HCT116 (cell line): ENCODE measurements at regions not wholly inside any gene's neighbourhood (a gene's known extent, or its start where the extent isn't known, plus 50 kb on each side); places are given as distances from the start of the nearest gene placed in this dataset.
A peak's percentile ranks its signal among the peaks of the same experiment; 100 is the strongest.

Experiments
- ATAC-seq: fragments of 200-7000 bp; cut with Tn5 transposase; 2 replicates; pipeline ENCODE4 v1.9.1; 2020; ENCODE audit warnings: mild to moderate bottlenecking, moderate library complexity
- BruUV-seq: library from RNA; stranded (reverse); fragments of 400-500 nt; replicated peaks from 2 replicates; lab custom pipeline; 2021; lab: Mats Ljungman, UMichigan
- CTCF ChIA-PET: fragments of 300-600 bp; sonication (Branson Sonifier 250); formaldehyde crosslinking; loops from one replicate; lab custom pipeline; 2021; ENCODE audit warnings: antibody characterized with exemption; lab: Charles Lee
- POLR2A ChIA-PET: fragments of 300-600, 350-600 bp; sonication (Branson Sonifier 250); formaldehyde crosslinking; loops from one replicate; lab custom pipeline; 2021; ENCODE audit warnings: antibody characterized with exemption; lab: Charles Lee
- RAD21 ChIA-PET, 2 experiments: fragments of 300-600 bp; sonication (Branson Sonifier 250); formaldehyde crosslinking; loops; one replicate each; lab custom pipeline; 2023; ENCODE audit warnings: low total read pairs in 2 of 2; ENCODE audit not compliant: uncharacterized antibody in 2 of 2, unreplicated experiment in 2 of 2, low non-redundant PET in 1 of 2; lab: Charles Lee
- DNase-seq: peaks from one replicate; pipeline ENCODE4 v3.0.0-alpha.2; 2010; ENCODE audit warnings: low read depth, low spot score
- H2AFZ ChIP-seq: fragments of 200-600 bp; shearing (Covaris generic), sonication (generic); 2 replicates; pipeline ENCODE4 v1.6.1; 2017; ENCODE audit warnings: low read depth, mixed run types, mixed read lengths, antibody characterized with exemption, low read length; ENCODE audit not compliant: poor library complexity, severe bottlenecking
- H3K27ac ChIP-seq: 2 replicates; pipeline ENCODE4 v1.5.1; 2012; ENCODE audit warnings: low read depth, low read length
- H3K27me3 ChIP-seq: fragments of 200-600 bp; sonication (generic); 2 replicates; pipeline ENCODE4 v1.6.1; 2016; ENCODE audit warnings: mixed run types, low read length, mixed read lengths; ENCODE audit not compliant: insufficient read depth
- H3K36me3 ChIP-seq, 2 experiments: fragments of 200-500 bp in 1 of 2; fragments of 200-600 bp in 1 of 2; sonication (Bioruptor generic) in 1 of 2; sonication (generic) in 1 of 2; 2 replicates each; pipeline versions ENCODE4 v1.5.1 to v1.6.1; 2014 to 2016; ENCODE audit warnings: low read length in 2 of 2, inconsistent platforms in 1 of 2, mixed read lengths in 1 of 2, mixed run types in 1 of 2; ENCODE audit not compliant: insufficient read depth in 2 of 2, control insufficient read depth in 1 of 2
- H3K4me1 ChIP-seq, 2 experiments: fragments of 200-600 bp in 1 of 2; sonication (generic) in 1 of 2; 2 replicates each; pipeline versions ENCODE4 v1.5.1 to v1.6.1; 2012 to 2017; ENCODE audit warnings: low read length in 2 of 2, inconsistent platforms in 1 of 2, mild to moderate bottlenecking in 1 of 2, mixed read lengths in 1 of 2, mixed run types in 1 of 2, moderate library complexity in 1 of 2; ENCODE audit not compliant: insufficient read depth in 2 of 2, control insufficient read depth in 1 of 2
- H3K4me2 ChIP-seq: fragments of 200-600 bp; sonication (generic); 2 replicates; pipeline ENCODE4 v1.6.1; 2017; ENCODE audit warnings: mixed run types, low read length, mixed read lengths
- H3K4me3 ChIP-seq, 2 experiments: fragments of 200-600 bp in 1 of 2; sonication (generic) in 1 of 2; replicated peaks in 1 of 2; 2 replicates each; pipeline ENCODE4 v1.5.1; 2011 to 2016; ENCODE audit warnings: low read length in 2 of 2, control low read depth in 1 of 2, low read depth in 1 of 2, mild to moderate bottlenecking in 1 of 2, mixed read lengths in 1 of 2, mixed run types in 1 of 2
- H3K79me2 ChIP-seq: fragments of 200-600 bp; sonication (generic); 2 replicates; pipeline ENCODE4 v1.6.1; 2017; ENCODE audit warnings: mild to moderate bottlenecking, mixed run types, low read length, moderate library complexity, mixed read lengths; ENCODE audit not compliant: insufficient read depth
- H3K9ac ChIP-seq: fragments of 200-600 bp; sonication (generic); 2 replicates; pipeline ENCODE4 v1.6.1; 2016; ENCODE audit warnings: low read length, mixed read lengths
- H3K9me2 ChIP-seq: fragments of 200-600 bp; sonication (generic), shearing (Covaris generic); 2 replicates; pipeline ENCODE4 v1.6.1; 2017; ENCODE audit warnings: mixed run types, mild to moderate bottlenecking, moderate library complexity; ENCODE audit not compliant: insufficient read depth
- H3K9me3 ChIP-seq, 2 experiments: fragments of 200-500 bp in 1 of 2; fragments of 200-600 bp in 1 of 2; sonication (Bioruptor generic) in 1 of 2; sonication (generic) in 1 of 2; 2 replicates each; pipeline ENCODE4 v1.6.1; 2014 to 2017; ENCODE audit warnings: low read length in 2 of 2, mixed read lengths in 2 of 2, inconsistent platforms in 1 of 2, low read depth in 1 of 2, mild to moderate bottlenecking in 1 of 2, mixed run types in 1 of 2, moderate library complexity in 1 of 2; ENCODE audit not compliant: control insufficient read depth in 1 of 2, insufficient read depth in 1 of 2
- H4K20me1 ChIP-seq: fragments of 200-600 bp; sonication (generic), shearing (Covaris generic); 2 replicates; pipeline ENCODE4 v1.6.1; 2017; ENCODE audit warnings: mixed run types, mild to moderate bottlenecking, moderate library complexity; ENCODE audit not compliant: insufficient read depth
- CBX3 ChIP-seq: IDR thresholded peaks from 2 replicates; pipeline ENCODE4 v1.6.1; 2012; ENCODE audit warnings: low read depth
- CEBPB ChIP-seq: IDR thresholded peaks from 2 replicates; pipeline ENCODE4 v1.6.1; 2012; ENCODE audit warnings: low read depth
- JUND ChIP-seq: IDR thresholded peaks from 2 replicates; pipeline ENCODE4 v1.6.1; 2012
- RAD21 ChIP-seq: IDR thresholded peaks from 2 replicates; pipeline ENCODE4 v1.6.1; 2012; ENCODE audit warnings: low read depth, mild to moderate bottlenecking
- intact Hi-C: fragments of 100-400 bp; cut with micrococcal nuclease; formaldehyde crosslinking; loops from 2 replicates; pipeline ENCODE4 v1.10.0; 2022
- TF ChIP-seq, protein P1 (sequence below), 3 experiments: fragments of 200-600 bp in 1 of 3; sonication (generic) in 1 of 3; IDR thresholded peaks in 2 of 3; conservative IDR thresholded peaks in 1 of 3; 2 replicates each; pipeline ENCODE4 v1.5.1; 2012 to 2017; ENCODE audit warnings: low read depth in 2 of 3, low read length in 2 of 3, antibody characterized with exemption in 1 of 3, borderline replicate concordance in 1 of 3, control low read depth in 1 of 3, mild to moderate bottlenecking in 1 of 3, mixed read lengths in 1 of 3, mixed run types in 1 of 3, moderate library complexity in 1 of 3; ENCODE audit not compliant: insufficient read depth in 1 of 3

DNA sequence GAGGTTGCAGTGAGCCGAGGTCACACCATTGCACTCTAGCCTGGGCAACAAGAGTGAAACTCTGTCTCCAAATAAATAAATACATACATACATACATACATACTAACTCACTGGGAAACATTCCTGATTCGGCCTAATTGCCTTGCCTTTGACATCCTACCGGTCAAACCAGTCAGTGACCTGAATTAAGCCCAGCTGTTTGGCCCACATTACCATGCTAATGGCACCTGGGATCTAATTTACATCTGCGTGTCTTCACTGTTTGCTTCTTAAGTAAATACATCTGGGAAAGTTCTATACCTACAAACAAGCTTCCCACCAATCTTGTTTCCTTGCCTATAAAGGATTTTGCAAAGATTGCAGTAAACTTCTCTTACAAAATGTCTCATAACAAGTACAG is 230.2 kb upstream of the ZC3H15 start:
- ATAC-seq: no peak
- Histone ChIP-seq H3K4me2 (no peak overlapping the region), H3K9me2 (no peaks in the 10 kb centered on the region), H4K20me1 (no peaks in the 10 kb centered on the region), H3K27ac (no peak overlapping the region), H3K9ac (no peak overlapping the region), H3K79me2 (no peaks in the 10 kb centered on the region), H3K9me3 (no peaks in the 10 kb centered on the region), H3K4me1 (no peaks in the 10 kb centered on the region), H3K36me3 (no peaks in the 10 kb centered on the region), H2AFZ (no peak overlapping the region), H3K4me3 (no peak overlapping the region), H3K27me3 (no peaks in the 10 kb centered on the region)
- no TSS peak for BruUV-seq
- DNase-seq: no peak
- POLR2A ChIA-PET: no interaction called here
- TF ChIP-seq CBX3: no peak
- CTCF ChIA-PET: no interaction called here
- RAD21 ChIA-PET: no interaction called here
- intact Hi-C loops: loop anchor here (1.0 to 10.0 kb wide), 6 partner anchors 281 to 1048 kb away; no protein-coding TSS in a partner anchor

DNA sequence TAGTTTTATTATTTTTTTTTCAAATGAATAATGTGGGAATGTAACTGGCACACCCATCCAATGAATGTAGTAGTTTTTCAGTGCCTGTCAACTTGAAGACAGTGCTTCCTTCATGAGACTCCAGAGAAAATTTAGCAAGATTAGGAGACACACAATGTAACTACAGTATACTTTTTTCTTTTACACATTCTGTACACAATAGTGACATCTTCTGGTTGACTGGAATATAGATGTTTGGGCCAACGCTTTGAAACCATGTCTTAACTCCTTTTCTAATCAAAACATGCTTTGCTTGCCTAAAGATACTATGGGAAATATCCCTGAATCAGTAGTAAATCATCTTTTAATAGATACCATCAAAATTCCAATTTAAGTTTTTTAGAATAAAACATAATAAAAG is 229.5 kb upstream of the ZC3H15 start:
- Histone ChIP-seq H3K9me2 (no peaks in the 10 kb centered on the region), H3K79me2 (no peaks in the 10 kb centered on the region), H4K20me1 (no peaks in the 10 kb centered on the region), H3K4me1 (no peaks in the 10 kb centered on the region), H3K27me3 (no peaks in the 10 kb centered on the region), H3K4me2 (no peak overlapping the region), H2AFZ (no peak overlapping the region), H3K9ac (no peak overlapping the region), H3K27ac (no peak overlapping the region), H3K36me3 (no peaks in the 10 kb centered on the region), H3K9me3 (no peaks in the 10 kb centered on the region), H3K4me3 (no peak overlapping the region)
- DNase-seq: peak; percentile 29
- no TSS peak for BruUV-seq
- intact Hi-C loops: loop anchor here (1.0 to 10.0 kb wide), 6 partner anchors 282 to 1048 kb away; no protein-coding TSS in a partner anchor
- TF ChIP-seq CBX3 (no peak), CEBPB (no peak), JUND (no peak), RAD21 (peak; percentile 82)
- TF ChIP-seq, protein P1, sequence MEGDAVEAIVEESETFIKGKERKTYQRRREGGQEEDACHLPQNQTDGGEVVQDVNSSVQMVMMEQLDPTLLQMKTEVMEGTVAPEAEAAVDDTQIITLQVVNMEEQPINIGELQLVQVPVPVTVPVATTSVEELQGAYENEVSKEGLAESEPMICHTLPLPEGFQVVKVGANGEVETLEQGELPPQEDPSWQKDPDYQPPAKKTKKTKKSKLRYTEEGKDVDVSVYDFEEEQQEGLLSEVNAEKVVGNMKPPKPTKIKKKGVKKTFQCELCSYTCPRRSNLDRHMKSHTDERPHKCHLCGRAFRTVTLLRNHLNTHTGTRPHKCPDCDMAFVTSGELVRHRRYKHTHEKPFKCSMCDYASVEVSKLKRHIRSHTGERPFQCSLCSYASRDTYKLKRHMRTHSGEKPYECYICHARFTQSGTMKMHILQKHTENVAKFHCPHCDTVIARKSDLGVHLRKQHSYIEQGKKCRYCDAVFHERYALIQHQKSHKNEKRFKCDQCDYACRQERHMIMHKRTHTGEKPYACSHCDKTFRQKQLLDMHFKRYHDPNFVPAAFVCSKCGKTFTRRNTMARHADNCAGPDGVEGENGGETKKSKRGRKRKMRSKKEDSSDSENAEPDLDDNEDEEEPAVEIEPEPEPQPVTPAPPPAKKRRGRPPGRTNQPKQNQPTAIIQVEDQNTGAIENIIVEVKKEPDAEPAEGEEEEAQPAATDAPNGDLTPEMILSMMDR (IDR thresholded peaks at IDR 0.05 in 2 of 3, conservative IDR thresholded peaks at IDR 0.05 in 1 of 3; ENCODE audit: borderline replicate concordance in 1 of 3, insufficient read depth in 1 of 3, low read depth in 2 of 3, low read length in 2 of 3): peak; percentile 40 to 66 (median 57); a peak in 5 of 6 replicates
- POLR2A ChIA-PET: no interaction called here
- RAD21 ChIA-PET: no interaction called here
- CTCF ChIA-PET: no interaction called here
- peak; percentile 64 for ATAC-seq
